HepG2 (cell line): ENCODE measurements at regions not wholly inside any gene's neighbourhood (a gene's known extent, or its start where the extent isn't known, plus 50 kb on each side); places are given as distances from the start of the nearest gene placed in this dataset.

Source experiments
- ATAC-seq: fragments of 200-7000 bp; cut with Tn5 transposase; 3 replicates; pipeline ENCODE4 v1.9.1; 2020; ENCODE audit warnings: mild to moderate bottlenecking, moderate library complexity
- BruUV-seq: library from RNA; stranded (reverse); fragments of 400-500 nt; replicated peaks from 2 replicates; lab custom pipeline; 2021; lab: Mats Ljungman, UMichigan
- CTCF ChIA-PET: fragments of 300-600 bp; formaldehyde crosslinking; extraction: SDS; loops from one replicate; lab custom pipeline; 2021; ENCODE audit warnings: low total read pairs, inconsistent platforms, low intra/inter-chr PET ratio; lab: Yijun Ruan, JAX
- POLR2A ChIA-PET: fragments of 350-600 bp; sonication (Branson Sonifier 250); formaldehyde crosslinking; loops from one replicate; lab custom pipeline; 2020; ENCODE audit warnings: antibody characterized with exemption, inconsistent platforms; lab: Yijun Ruan, JAX
- DNase-seq: peaks from one replicate; pipeline ENCODE4 v3.0.0-alpha.2; 2015; ENCODE audit warnings: low spot score
- FAIRE-seq: peaks from 3 replicates; lab custom pipeline; 2011; peaks lifted over from hg19 to GRCh38; lab: Jason Lieb, UNC
- H2AFZ ChIP-seq: one replicate; pipeline ENCODE4 v1.6.1; 2011; ENCODE audit warnings: low read length, inconsistent platforms
- H3K27ac ChIP-seq: fragments of 300-600 bp; 3 replicates; pipeline ENCODE4 v1.8.0; 2011; ENCODE audit warnings: mixed run types, mild to moderate bottlenecking, mixed read lengths, low read length, inconsistent platforms; ENCODE audit not compliant: insufficient read depth; ENCODE audit errors: extremely low read length
- H3K27me3 ChIP-seq, 2 experiments: fragments of 200-600 bp in 1 of 2; 2 replicates in 1 of 2; 3 replicates in 1 of 2; pipeline versions ENCODE4 v1.6.0 to v1.8.0; 2011; ENCODE audit warnings: low read length in 2 of 2, mild to moderate bottlenecking in 2 of 2, moderate library complexity in 2 of 2, inconsistent platforms in 1 of 2; ENCODE audit not compliant: insufficient read depth in 2 of 2, control insufficient read depth in 1 of 2
- H3K36me3 ChIP-seq, 2 experiments: fragments of 200-600 bp in 1 of 2; replicated peaks in 1 of 2; 2 replicates in 1 of 2; 3 replicates in 1 of 2; pipeline versions ENCODE4 v1.5.1 to v1.8.0; 2011; ENCODE audit warnings: low read length in 2 of 2, inconsistent platforms in 1 of 2; ENCODE audit not compliant: insufficient read depth in 2 of 2, control insufficient read depth in 1 of 2
- H3K4me1 ChIP-seq: 2 replicates; pipeline ENCODE4 v1.5.1; 2012; ENCODE audit warnings: low read length, inconsistent platforms; ENCODE audit not compliant: insufficient read depth
- H3K4me2 ChIP-seq: 2 replicates; pipeline ENCODE4 v1.6.0; 2011; ENCODE audit warnings: low read depth, low read length, inconsistent platforms
- H3K4me3 ChIP-seq, 3 experiments: fragments of 200-600 bp in 1 of 3; sonication (generic), shearing (Covaris generic) in 1 of 3; replicated peaks in 1 of 3; 2 replicates each; pipeline ENCODE4 v1.5.1; 2011 to 2016; ENCODE audit warnings: low read length in 3 of 3, inconsistent platforms in 2 of 3, low read depth in 2 of 3, mild to moderate bottlenecking in 2 of 3, control low read depth in 1 of 3, mixed read lengths in 1 of 3; ENCODE audit not compliant: insufficient read depth in 1 of 3
- H3K79me2 ChIP-seq: one replicate; pipeline ENCODE4 v1.6.1; 2011; ENCODE audit warnings: low read length, inconsistent platforms; ENCODE audit not compliant: insufficient read depth
- H3K9ac ChIP-seq: 2 replicates; pipeline ENCODE4 v1.6.0; 2011; ENCODE audit warnings: mild to moderate bottlenecking, low read depth, low read length, inconsistent platforms; ENCODE audit not compliant: insufficient read depth
- H3K9me3 ChIP-seq: 2 replicates; pipeline ENCODE4 v1.5.1; 2012; ENCODE audit warnings: mild to moderate bottlenecking, low read length
- H4K20me1 ChIP-seq: 2 replicates; pipeline ENCODE4 v1.6.0; 2011; ENCODE audit warnings: inconsistent platforms, mild to moderate bottlenecking, low read length, moderate library complexity; ENCODE audit not compliant: insufficient read depth
- ASH2L ChIP-seq: fragments of 300-600, 200-600 bp; sonication (generic); IDR thresholded peaks from 2 replicates; pipeline ENCODE4 v1.7.0; 2017; ENCODE audit warnings: low read depth, mild to moderate bottlenecking, moderate library complexity, mixed read lengths, low read length; ENCODE audit not compliant: insufficient read length
- ATF1 ChIP-seq: IDR thresholded peaks from 2 replicates; pipeline ENCODE4 v1.6.1; 2016; ENCODE audit warnings: mild to moderate bottlenecking, control low read depth
- CREM ChIP-seq, 2 experiments: sonication (generic) in 1 of 2; formaldehyde crosslinking in 1 of 2; IDR thresholded peaks; 2 replicates each; pipeline versions ENCODE4 v1.4.0 to v1.6.1; 2016 to 2020; ENCODE audit warnings: antibody characterized with exemption in 1 of 2, mild to moderate bottlenecking in 1 of 2, missing genetic modification reagents in 1 of 2
- DMAP1 ChIP-seq: IDR thresholded peaks from 2 replicates; pipeline ENCODE4 v1.6.1; 2016
- GABPA ChIP-seq, 2 experiments: IDR thresholded peaks; 2 replicates each; pipeline ENCODE4 v1.6.1; 2011 to 2016; ENCODE audit warnings: low read depth in 2 of 2, low read length in 1 of 2, missing biosample characterization in 1 of 2, missing genetic modification characterization in 1 of 2
- KLF13 ChIP-seq: sonication (generic); formaldehyde crosslinking; IDR thresholded peaks from 2 replicates; pipeline ENCODE4 v1.4.0; 2020; ENCODE audit warnings: mild to moderate bottlenecking, missing genetic modification reagents
- MED8 ChIP-seq: sonication (generic); formaldehyde crosslinking; IDR thresholded peaks from 2 replicates; pipeline ENCODE4 v1.8.1; 2023; ENCODE audit warnings: mild to moderate bottlenecking, missing genetic modification reagents; ENCODE audit not compliant: insufficient replicate concordance
- NCOR1 ChIP-seq: fragments of 200-600 bp; sonication (generic); IDR thresholded peaks from 2 replicates; pipeline ENCODE4 v1.7.0; 2017; ENCODE audit warnings: antibody characterized with exemption, low read length, borderline replicate concordance
- NFYC ChIP-seq: IDR thresholded peaks from 2 replicates; pipeline ENCODE4 v1.6.1; 2016; ENCODE audit warnings: missing genetic modification reagents, missing compliant biosample characterization
- RXRB ChIP-seq: IDR thresholded peaks from 2 replicates; pipeline ENCODE4 v1.6.1; 2016; ENCODE audit warnings: borderline replicate concordance, missing genetic modification reagents, missing compliant biosample characterization
- SOX5 ChIP-seq: IDR thresholded peaks from 2 replicates; pipeline ENCODE4 v1.6.1; 2016; ENCODE audit warnings: borderline replicate concordance
- ZFP36L2 ChIP-seq: sonication (generic); formaldehyde crosslinking; IDR thresholded peaks from 2 replicates; pipeline ENCODE4 v1.4.0; 2020; ENCODE audit warnings: missing genetic modification reagents
- ZNF383 ChIP-seq: sonication (generic); formaldehyde crosslinking; IDR thresholded peaks from 2 replicates; pipeline ENCODE4 v1.4.0; 2020; ENCODE audit warnings: missing genetic modification reagents, mild to moderate bottlenecking, borderline replicate concordance
- ZSCAN31 ChIP-seq: sonication (generic); formaldehyde crosslinking; IDR thresholded peaks from 2 replicates; pipeline ENCODE4 v1.5.0; 2020; ENCODE audit warnings: low read depth, mild to moderate bottlenecking, missing genetic modification reagents
- WGBS: methylation state at CpG from one replicate; pipeline ENCODE4 v1.1.6; 2017; ENCODE audit warnings: low lambda C conversion rate; 5-methylcytosine and 5-hydroxymethylcytosine counted together
- in situ Hi-C: cut with HindIII; loops from 2 replicates; pipeline ENCODE4 v1.10.0; 2017; ENCODE audit warnings: low pct_unique_long_range_greater_than_20kb; ENCODE audit not compliant: extremely low pct_ligation_motif_present
- intact Hi-C: fragments of 100-400 bp; cut with micrococcal nuclease; formaldehyde crosslinking; loops from one replicate; pipeline ENCODE4 v1.10.0; 2022; ENCODE audit not compliant: unreplicated experiment
- TF ChIP-seq, protein P1 (sequence below): fragments of 450-650 bp; IDR thresholded peaks from 2 replicates; pipeline ENCODE4 v1.6.1; 2016
- TF ChIP-seq, protein P2 (sequence below): sonication (generic); formaldehyde crosslinking; IDR thresholded peaks from 2 replicates; pipeline ENCODE4 v1.8.0; 2022; ENCODE audit warnings: missing genetic modification reagents, mild to moderate bottlenecking, borderline replicate concordance
- TF ChIP-seq, protein P3 (sequence below): sonication (generic); formaldehyde crosslinking; IDR thresholded peaks from 2 replicates; pipeline ENCODE4 v1.5.0; 2020; ENCODE audit warnings: mild to moderate bottlenecking, missing genetic modification reagents
- TF ChIP-seq, protein P4 (sequence below): sonication (generic); formaldehyde crosslinking; conservative IDR thresholded peaks from 2 replicates; pipeline ENCODE4 v1.4.0; 2020; ENCODE audit warnings: missing genetic modification reagents

DNA sequence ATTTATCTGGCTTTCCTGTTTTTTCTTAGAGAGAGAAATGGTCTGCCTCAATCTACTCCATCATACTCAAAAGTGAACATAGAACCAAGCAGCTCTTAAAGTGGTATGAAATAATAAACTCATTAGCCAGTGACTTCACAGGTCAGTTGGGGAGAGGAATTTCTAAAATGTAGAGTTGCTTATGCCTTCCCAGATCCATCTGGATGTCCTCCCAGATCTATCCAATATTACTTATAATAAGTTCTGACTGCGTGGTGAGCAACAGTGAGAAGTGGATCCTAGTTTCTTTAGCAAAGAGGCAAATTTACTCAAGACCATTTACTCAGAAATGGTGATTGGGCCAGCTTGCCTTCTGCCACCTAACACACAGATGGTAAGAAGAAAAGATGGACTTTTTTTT is 748.0 kb downstream of the PCDH18 start:
- Histone ChIP-seq H3K36me3 (no peaks in the 10 kb centered on the region), H3K9me3 (no peaks in the 10 kb centered on the region), H3K27ac (no peak overlapping the region), H3K9ac (no peak overlapping the region), H3K27me3 (no peaks in the 10 kb centered on the region), H3K4me1 (no peaks in the 10 kb centered on the region), H3K79me2 (no peaks in the 10 kb centered on the region), H2AFZ (no peak overlapping the region), H3K4me3 (no peak overlapping the region), H4K20me1 (no peaks in the 10 kb centered on the region), H3K4me2 (no peak overlapping the region)
- no TSS peak for BruUV-seq
- ChIA-PET POLR2A (no interaction called here), CTCF (no interaction called here)
- DNase-seq (no peak), ATAC-seq (no peak), FAIRE-seq (no peak)
- TF ChIP-seq SOX5 (CRISPR knock-in tag): no peak
- TF ChIP-seq, protein P1, sequence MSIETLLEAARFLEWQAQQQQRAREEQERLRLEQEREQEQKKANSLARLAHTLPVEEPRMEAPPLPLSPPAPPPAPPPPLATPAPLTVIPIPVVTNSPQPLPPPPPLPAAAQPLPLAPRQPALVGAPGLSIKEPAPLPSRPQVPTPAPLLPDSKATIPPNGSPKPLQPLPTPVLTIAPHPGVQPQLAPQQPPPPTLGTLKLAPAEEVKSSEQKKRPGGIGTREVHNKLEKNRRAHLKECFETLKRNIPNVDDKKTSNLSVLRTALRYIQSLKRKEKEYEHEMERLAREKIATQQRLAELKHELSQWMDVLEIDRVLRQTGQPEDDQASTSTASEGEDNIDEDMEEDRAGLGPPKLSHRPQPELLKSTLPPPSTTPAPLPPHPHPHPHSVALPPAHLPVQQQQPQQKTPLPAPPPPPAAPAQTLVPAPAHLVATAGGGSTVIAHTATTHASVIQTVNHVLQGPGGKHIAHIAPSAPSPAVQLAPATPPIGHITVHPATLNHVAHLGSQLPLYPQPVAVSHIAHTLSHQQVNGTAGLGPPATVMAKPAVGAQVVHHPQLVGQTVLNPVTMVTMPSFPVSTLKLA: no peak
- no peak for TF ChIP-seq RXRB (CRISPR knock-in tag)
- TF ChIP-seq NFYC: no peak
- no peak for TF ChIP-seq ZFP36L2
- TF ChIP-seq, protein P2, sequence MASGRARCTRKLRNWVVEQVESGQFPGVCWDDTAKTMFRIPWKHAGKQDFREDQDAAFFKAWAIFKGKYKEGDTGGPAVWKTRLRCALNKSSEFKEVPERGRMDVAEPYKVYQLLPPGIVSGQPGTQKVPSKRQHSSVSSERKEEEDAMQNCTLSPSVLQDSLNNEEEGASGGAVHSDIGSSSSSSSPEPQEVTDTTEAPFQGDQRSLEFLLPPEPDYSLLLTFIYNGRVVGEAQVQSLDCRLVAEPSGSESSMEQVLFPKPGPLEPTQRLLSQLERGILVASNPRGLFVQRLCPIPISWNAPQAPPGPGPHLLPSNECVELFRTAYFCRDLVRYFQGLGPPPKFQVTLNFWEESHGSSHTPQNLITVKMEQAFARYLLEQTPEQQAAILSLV (CRISPR knock-in tag): no peak
- TF ChIP-seq MED8 (CRISPR knock-in tag): no peak
- TF ChIP-seq ZNF383: no peak
- TF ChIP-seq ATF1: no peak
- no peak for TF ChIP-seq ZSCAN31 (CRISPR knock-in tag)
- no peak for TF ChIP-seq CREM (IDR thresholded peaks at IDR 0.05)
- no peak for TF ChIP-seq CREM (CRISPR knock-in tag; IDR thresholded peaks at IDR 0.05)
- no peak for TF ChIP-seq ASH2L
- TF ChIP-seq GABPA (IDR thresholded peaks at IDR 0.05; ENCODE audit: low read depth, low read length): no peak
- no peak for TF ChIP-seq GABPA (CRISPR knock-in tag; IDR thresholded peaks at IDR 0.05; ENCODE audit: low read depth)
- TF ChIP-seq, protein P3, sequence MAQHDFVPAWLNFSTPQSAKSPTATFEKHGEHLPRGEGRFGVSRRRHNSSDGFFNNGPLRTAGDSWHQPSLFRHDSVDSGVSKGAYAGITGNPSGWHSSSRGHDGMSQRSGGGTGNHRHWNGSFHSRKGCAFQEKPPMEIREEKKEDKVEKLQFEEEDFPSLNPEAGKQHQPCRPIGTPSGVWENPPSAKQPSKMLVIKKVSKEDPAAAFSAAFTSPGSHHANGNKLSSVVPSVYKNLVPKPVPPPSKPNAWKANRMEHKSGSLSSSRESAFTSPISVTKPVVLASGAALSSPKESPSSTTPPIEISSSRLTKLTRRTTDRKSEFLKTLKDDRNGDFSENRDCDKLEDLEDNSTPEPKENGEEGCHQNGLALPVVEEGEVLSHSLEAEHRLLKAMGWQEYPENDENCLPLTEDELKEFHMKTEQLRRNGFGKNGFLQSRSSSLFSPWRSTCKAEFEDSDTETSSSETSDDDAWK (CRISPR knock-in tag): no peak
- TF ChIP-seq DMAP1 (CRISPR knock-in tag): no peak
- no peak for TF ChIP-seq KLF13 (CRISPR knock-in tag)
- no peak for TF ChIP-seq NCOR1
- TF ChIP-seq, protein P4, sequence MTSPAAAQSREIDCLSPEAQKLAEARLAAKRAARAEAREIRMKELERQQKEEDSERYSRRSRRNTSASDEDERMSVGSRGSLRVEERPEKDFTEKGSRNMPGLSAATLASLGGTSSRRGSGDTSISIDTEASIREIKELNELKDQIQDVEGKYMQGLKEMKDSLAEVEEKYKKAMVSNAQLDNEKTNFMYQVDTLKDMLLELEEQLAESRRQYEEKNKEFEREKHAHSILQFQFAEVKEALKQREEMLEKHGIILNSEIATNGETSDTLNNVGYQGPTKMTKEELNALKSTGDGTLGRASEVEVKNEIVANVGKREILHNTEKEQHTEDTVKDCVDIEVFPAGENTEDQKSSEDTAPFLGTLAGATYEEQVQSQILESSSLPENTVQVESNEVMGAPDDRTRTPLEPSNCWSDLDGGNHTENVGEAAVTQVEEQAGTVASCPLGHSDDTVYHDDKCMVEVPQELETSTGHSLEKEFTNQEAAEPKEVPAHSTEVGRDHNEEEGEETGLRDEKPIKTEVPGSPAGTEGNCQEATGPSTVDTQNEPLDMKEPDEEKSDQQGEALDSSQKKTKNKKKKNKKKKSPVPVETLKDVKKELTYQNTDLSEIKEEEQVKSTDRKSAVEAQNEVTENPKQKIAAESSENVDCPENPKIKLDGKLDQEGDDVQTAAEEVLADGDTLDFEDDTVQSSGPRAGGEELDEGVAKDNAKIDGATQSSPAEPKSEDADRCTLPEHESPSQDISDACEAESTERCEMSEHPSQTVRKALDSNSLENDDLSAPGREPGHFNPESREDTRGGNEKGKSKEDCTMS: no peak
- WGBS: 5% methylated on average over 1 of the region's 1 CpG
- intact Hi-C loops (no loop called here), in situ Hi-C loops (no loop called here)
